Forelimb muscle (tissue), 1 donor: ENCODE measurements at regions not wholly inside any gene's neighbourhood (a gene's known extent, or its start where the extent isn't known, plus 50 kb on each side); places are given as distances from the start of the nearest gene placed in this dataset.
"Not testable (repeated sequence)": the region's sequence is repeated elsewhere in the genome, so short reads cannot be mapped to it uniquely, and the experiment has no call there.

Experiments
- DNase-seq: peaks from one replicate; pipeline ENCODE4 v3.0.0-alpha.2; 2013; ENCODE audit warnings: low read depth

DNA sequence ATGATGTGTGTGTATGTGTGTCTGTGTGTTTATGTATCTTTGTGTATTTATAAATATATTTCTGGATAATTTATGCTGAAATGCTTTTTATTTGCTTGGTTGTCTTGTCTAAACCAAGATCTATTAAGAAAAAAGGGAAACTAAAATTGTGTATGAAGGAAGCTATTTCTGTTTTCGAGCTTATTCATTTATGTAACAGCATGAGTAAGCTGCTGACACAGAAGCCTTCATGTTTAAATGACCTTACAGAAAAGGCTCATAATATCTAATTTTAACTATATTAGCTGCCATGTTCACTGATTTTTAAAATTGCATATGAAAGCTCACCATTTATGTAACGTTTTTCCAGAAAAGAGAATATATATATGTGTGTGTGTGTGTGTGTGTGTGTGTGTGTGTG is 392.8 kb downstream of the PTH2R start:
- no peak for DNase-seq

DNA sequence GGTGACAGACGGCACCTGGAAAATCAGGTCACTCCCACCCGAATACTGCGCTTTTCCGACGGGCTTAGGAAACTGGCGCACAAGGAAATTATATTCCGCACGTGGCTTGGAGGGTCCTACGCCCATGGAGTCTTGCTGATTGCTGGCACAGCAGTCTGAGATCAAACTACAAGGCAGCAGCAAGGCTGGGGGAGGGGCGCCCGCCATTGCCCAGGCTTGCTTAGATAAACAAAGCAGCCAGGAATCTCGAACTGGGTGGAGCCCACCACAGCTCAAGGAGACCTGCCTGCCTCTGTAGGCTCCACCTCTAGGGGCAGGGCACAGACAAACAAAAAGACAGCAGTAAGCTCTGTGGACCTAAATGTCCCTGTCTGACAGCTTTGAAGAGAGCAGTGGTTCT is 394.3 kb downstream of the PTH2R start:
- DNase-seq: not testable (repeated sequence)

DNA sequence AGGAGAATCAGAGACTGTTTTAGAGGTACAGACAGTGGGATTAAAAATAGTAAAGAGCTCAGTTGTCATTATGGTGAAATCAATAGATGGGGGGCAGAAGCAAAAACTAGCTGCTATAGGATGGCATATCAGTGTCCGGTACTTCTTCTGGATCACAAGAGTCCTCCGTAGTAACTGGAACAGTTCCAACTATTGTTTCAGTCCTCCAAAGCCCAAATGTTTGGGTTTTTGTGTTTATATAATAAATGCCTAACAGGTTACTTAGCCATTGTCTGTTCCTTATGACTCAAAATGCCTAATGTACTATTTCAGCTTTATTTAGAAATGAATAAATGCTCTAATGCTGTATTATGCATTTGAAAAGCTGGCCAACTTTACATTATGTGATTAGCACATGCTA is 401.2 kb downstream of the PTH2R start:
- DNase-seq: no peak

DNA sequence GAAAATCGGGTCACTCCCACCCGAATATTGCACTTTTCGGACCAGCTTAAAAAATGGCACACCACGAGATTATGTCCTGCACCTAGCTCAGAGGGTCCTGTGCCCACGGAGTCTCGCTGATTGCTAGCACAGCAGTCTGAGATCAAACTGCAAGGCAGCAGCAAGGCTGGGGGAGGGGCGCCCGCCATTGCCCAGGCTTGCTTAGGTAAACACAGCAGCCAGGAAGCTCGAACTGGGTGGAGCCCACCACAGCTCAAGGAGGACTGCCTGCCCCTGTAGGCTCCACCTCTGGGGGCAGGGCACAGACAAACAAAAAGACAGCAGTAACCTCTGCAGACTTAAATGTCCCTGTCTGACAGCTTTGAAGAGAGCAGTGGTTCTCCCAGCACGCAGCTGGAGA is 405.3 kb downstream of the PTH2R start:
- DNase-seq: not testable (repeated sequence)

DNA sequence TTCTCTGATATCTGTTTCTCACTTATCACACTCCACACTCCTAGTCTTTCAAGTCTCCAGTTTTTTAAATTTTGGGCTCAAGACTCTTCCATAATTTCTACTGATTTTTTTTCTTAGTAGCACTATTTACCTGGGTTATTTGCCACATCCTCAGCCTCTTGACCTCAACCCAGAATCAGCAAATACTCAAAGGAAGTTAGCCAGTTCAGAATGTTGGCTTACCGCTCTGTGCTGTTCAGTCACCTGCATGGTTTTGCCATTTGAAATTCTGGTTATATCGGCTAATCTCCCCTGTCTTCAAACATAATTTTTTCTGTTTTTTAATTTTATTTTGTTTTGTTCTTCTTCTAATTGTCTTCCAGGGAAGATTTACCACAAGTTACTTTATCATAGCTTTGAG is 412.6 kb downstream of the PTH2R start:
- DNase-seq: no peak

DNA sequence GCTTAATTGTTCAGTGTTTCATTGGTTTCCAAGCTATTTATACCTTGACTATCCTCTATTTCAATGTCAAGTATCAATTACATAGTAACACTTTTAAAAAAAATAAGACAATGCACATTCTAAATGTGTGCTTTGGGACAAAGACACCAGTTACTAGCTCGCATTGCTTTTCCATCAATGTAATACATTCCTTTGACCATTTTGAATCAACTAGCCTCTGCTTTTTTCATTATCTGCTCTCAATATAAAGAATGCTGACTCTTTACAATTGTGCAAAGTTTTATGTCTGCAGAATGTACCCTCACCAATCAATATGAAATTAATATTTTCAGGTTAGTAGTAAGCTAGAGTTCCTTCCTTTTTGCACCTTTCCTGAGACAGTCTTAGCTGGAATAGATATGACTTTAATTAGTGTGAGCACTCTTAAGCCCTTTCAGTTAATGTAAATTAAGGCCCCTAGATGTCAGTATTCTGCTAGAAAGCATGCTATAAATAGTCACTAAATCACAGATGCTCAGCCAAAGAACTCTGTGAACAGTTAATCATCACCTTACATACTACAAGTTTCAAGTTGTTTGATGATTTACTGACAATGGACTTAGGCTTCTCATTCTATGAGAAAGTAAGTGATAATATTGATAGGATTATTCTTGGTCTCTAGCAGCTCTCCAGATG is 413.6 kb downstream of the PTH2R start:
- no peak for DNase-seq

DNA sequence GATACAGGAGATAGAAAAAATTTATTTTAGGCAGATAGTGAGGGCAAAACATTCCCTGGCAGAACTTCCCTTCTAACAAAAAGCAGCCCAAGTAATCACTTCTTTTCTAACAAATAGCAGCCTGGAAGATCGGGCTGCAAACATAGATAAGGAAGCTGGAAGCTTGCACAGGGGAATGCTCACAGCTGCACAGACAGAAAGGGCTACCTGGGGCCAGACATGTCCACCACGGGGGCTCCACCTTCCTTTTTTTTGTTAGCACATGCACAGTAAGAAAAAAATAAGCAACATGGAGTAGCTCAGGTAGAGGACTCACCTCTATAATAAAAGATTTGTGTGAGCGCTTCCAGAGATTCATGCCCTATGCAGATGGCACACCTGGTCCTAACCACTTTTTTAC is 420.5 kb downstream of the PTH2R start:
- no peak for DNase-seq

DNA sequence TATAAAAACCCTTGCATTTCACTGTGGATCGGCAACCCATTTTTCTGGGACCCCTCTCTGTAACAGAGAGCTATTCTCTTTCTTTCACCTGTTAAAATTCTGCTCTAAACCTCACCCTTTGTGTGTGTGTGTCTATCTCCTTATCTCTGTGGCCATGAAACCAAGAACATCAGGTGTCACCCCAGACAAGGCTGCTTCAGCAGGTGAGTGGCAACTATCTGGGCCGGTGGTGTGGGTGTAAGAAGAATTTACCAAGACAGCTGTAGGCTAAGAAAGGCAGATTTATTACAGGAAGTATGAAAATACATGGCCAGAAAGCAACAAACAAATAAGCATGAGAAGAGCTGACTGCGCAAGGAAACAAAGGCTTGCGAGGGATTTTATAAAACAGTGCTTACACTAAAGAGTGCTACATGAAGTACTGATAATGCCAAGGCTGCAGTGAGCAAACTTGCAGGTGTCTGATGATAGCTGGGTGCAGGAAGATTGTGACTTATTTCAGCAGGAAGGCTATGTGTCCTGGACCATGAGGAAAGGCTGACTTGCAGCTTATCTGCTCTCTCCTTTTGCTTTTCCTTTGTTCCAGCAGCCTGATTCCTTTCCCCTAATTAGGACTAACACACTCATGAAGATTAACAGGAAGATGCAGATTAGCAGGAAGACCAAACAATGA is 421.1 kb downstream of the PTH2R start:
- no peak for DNase-seq

DNA sequence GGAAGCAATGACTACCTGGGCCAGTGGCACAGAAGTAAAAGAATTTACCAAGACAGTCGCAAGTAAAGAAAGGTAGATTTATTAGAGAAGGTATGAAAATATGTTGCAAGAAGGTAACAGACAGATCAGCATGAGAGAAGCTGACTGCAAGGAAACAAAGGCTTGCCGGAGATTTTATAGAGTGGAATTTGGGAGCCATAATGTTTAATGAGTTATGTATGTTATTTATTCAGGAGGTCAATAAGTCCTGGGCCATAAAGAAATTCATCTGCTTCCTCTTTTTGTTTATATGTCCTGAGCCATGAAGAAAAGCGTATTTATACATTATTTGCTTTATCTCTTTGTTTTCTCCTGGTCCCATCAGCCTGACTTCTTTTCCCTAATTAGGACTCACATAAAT is 423.6 kb downstream of the PTH2R start:
- DNase-seq: no peak

DNA sequence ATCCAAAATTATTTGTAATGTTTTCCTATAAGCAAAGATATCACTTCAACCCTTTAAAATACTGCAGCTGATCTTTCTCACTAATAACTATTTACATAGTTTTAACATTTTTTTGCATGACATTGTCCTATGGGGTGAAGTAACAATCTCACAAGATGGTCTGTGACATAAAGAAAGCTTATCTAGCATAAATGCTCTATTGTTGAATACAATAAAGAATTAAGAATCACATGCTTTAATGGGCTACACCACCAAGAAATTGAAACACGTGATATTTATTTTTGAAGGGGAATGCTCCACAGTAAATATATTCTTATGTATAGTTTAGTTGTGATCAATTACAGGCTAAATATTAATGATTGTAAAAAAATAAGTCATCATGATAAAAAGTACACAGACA is 441.1 kb downstream of the PTH2R start:
- no peak for DNase-seq

DNA sequence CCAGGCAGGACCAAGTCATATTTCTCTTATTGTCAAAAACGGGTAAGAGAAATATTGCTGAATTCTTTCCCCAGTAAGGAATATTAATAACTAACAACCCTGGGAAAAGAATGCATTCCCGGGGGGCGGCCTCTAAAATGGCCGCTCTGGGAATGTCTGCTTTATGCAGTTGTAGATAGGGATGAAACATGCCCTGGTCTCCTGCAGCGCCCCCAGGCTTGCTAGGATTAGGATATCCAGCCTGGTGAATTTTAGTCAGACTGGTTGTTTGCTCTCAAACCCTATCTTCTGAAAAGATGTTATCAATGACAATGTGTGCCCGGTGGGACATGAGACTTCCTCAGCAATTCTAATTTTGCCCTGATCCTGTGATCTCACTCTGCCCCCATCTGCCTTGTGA is 448.1 kb downstream of the PTH2R start:
- no peak for DNase-seq

DNA sequence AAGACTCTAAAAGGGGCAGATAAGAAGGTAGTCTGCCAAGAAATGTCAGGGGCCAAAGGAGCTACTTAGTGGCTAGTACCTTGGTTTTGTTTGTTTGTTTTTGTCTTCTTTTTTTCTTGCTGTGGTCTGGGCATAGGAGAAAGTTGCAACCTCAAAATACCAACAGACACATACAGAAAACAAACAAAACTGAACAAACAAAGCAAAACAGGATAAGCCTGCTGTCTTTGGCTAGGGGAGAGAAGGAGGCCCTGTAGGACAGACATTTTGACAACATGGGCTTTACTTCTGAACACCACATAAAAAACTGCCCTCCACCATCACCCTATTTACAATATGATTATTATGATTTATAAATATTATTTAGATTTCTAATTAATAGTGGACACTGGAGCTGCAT is 460.8 kb downstream of the PTH2R start:
- no peak for DNase-seq

DNA sequence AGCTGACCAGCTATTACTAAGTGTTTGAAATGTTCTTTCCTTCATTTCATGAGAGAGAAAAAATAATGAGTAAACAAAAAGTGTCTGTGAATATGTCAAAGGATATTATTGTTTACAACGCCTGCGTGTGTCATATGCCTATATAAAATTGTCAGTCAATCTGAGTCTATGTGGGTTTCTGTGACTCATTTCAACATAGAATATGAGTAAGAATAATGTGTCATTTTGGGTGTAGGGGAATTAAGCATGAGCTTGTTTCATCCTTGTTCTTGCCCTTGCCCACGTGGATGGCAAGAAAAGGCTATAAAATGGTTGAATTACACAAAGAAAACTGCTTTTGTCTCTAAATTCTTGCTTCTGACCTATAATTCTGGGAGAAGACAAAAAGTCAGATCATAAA is 466.0 kb downstream of the PTH2R start:
- no peak for DNase-seq

DNA sequence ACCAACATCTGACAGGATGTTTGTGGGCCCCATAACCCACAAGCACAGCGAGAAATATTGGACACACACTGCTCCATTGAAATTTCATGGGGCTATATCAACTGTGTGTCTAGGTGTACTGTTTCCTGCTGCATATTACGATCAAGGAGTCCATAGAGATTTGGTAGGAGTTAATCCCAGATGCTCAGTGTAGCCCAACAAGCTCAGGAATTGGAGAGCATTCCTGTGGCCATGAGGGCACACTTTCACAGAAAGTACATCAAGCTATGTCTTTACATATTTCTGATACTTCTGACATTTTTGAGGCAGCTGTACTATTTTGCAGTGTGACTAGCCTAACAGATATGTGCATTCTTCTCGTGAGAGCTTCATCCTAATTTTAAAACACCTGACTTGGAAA is 473.1 kb downstream of the PTH2R start:
- no peak for DNase-seq

DNA sequence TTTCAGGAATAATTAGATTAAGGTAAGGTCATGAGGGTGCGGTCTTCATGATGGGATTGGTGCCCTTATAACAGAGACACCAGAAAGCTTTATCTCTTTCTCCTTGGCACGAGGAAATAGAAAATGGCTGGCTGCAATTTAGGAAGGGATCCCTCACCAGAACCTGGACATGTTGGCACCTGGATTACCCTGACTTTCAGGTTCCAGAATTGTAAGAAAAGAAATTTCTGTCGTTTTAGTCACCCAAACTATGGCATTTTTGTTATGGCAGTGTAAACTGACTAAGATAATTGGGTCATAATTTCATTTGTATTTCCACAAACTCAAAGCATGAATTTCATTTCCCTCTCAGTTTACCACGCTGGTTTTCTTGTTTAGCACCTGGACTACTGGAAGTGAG is 473.6 kb downstream of the PTH2R start:
- no peak for DNase-seq

DNA sequence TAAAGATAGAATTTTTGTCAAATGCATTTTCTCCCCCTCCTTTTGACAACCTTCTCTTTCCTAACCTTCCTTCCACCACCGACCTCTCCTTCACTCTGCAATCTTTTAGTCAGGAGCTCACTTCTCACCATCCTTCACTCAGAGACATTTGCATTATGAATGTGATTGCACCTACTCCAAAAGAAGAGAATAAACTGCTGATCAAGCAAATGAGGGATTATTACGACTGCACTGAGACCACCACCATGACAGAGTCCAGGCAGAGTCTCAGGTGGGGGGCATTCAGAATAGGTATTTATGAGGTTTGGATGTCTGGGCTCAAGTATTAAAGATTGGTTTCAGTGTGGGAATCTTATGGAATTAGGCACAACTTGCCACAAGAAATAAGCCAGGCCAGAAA is 483.9 kb downstream of the PTH2R start:
- no peak for DNase-seq

DNA sequence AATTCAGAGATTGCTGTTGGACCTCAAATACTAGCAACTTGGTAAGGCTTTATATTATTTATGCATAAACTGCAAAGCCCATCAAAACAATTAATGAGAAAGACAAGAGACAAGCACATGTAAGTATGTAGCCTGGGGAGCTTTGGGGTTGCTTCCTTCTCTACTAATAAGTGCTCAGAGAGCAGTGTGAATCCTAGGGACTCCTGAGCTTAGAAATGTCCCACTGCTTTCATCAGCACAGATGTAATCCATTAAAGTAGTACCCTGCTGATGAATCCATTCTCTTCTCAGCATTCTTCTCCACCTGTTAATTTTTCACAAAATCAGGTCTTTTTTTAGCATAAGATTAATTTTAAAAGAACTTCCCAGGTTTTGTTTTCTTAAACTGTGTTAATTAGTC is 485.6 kb downstream of the PTH2R start:
- DNase-seq: no peak

DNA sequence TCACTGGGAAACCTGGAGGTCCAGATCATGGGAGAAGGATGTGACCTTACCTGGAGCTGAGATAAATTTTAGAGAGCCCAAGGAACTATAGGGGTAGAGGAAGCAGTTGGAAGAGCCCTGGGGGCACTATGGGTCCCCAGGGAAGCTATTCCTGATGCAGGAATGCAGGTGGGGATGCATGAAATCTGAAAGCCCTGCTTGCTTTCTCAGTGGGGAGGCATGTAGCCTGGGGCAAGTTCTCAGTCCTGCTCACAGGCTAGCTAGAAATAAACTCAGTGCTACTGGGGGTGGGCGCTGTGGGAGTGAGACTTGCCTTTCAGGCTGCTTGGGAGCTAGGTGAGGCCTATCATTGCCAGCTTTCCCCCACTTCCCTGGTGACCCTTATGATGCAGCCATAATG is 499.7 kb downstream of the PTH2R start:
- no peak for DNase-seq

DNA sequence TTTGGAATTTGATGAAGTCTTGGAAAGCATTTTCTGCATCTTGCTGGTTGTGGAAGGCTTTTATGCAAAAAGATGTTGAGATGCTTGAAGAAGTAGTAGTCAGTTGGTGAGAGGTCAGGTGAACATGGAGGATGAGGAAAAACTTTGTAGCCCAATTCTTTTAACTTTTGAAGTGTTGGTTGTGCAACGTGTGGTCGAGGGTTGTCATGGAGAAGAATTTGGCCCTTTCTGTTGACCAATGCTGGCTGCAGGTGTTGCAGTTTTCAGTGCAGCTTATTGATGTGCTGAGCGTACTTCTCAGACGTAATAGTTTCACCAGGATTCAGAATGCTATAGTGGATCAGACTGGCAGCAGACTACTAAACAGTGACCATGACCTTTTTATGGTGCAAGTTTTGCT is 508.4 kb upstream of the MAP2 start:
- DNase-seq: no peak

DNA sequence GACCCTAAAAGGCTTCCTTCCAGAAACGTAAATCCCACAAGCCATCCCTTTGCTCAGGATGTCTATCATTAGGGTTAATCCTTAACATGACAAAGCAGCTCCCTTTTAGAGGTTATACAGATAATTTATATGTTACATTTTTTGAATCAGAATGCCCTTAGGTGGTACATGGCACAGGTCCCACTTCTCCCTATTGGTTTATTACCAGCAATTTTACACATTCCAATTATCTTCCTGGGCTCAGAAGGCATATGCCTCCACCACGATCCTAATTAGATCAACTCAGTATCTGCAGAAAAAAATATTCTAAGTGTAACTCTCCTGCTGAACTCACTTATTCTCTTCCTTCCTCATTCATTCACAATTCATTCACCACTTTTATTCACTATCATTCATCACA is 507.0 kb upstream of the MAP2 start:
- DNase-seq: no peak

DNA sequence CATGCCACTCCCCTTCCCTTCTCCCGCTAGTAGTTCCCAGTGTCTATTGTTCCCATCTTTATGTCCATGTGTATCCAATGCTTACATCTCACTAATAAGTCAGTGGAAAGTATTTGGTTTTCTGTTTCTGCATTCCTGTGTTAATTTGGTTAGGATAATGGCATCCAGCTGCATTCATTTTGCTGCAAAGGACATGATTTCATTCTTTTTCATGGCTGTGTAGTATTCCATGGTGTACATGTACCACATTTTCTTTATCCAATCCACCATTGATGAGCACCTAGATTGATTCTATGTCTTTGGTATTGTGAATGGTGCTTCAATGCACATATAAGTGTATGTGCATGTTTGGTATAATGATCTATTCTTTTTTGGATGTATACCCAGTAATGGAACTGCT is 502.5 kb upstream of the MAP2 start:
- DNase-seq: not testable (repeated sequence)

DNA sequence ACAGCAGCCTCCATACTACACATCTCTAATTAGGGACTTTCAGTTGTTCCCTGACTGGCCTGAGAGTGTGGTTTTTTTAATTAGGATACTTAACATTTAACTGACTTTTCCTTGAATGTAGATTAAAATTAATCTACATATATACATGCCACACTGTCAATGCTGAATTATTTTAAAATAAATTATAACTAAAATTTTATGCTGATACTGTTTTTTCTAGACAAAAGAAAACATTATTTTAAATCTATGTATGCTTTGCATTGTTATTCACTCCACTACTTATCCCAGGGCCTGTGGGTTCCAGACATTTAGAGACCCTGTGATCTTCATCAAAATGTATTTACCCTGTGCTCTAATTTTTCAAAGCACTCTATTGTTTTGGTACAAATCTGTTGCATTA is 496.0 kb upstream of the MAP2 start:
- DNase-seq: no peak

DNA sequence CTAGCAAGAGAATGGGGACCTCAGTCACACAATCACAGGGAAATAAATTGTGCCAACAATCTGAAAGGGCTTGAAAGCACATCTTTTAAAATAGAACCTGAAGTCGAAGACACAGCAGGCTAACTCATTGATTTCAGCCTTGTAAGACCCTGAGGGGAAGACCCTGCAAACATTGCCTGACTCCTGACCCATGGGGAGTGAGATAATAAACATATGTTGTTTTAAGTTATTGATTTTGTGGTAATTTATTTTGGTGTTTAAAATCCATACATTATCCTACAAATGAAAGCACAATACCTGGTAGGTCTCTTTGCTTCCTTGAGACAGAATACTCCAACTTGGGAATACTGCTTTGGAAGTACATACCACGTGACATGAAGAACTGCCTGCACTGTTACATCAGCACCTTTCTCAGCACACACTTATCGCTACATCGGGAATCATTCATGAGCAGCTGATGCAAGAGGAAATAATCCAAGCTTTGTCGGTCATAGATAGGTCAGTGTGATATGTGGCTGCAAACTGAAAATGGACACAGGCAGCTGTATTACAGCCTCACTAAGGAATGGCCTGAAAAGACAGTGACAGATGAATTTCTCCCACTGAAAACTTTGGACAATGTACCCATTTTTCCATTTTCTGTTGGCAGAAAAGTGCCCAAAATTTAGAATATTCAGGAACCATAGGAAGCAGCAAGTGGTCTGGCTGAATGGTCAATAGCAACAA is 494.5 kb upstream of the MAP2 start:
- DNase-seq: no peak
